Neuronal stem cell (in vitro differentiated cells): ENCODE measurements at regions not wholly inside any gene's neighbourhood (a gene's known extent, or its start where the extent isn't known, plus 50 kb on each side); places are given as distances from the start of the nearest gene placed in this dataset.
"Not testable (repeated sequence)": the region's sequence is repeated elsewhere in the genome, so short reads cannot be mapped to it uniquely, and the experiment has no call there.

Source experiments
- DNase-seq: peaks from one replicate; pipeline ENCODE4 v3.0.0-alpha.2; 2013; ENCODE audit warnings: low spot score
- H2AFZ ChIP-seq: one replicate; pipeline ENCODE4 v1.6.1; 2013; ENCODE audit warnings: mild to moderate bottlenecking, low read length, inconsistent platforms
- H2AK5ac ChIP-seq: 2 replicates; pipeline ENCODE4 v1.6.1; 2013; ENCODE audit warnings: low read depth, mild to moderate bottlenecking, inconsistent platforms, low read length, moderate library complexity, mixed read lengths
- H2BK120ac ChIP-seq: 2 replicates; pipeline ENCODE4 v1.6.1; 2013; ENCODE audit warnings: low read depth, mild to moderate bottlenecking, inconsistent platforms, low read length, moderate library complexity, mixed read lengths
- H2BK12ac ChIP-seq: one replicate; pipeline ENCODE4 v1.6.1; 2013; ENCODE audit warnings: low read length, inconsistent platforms
- H2BK15ac ChIP-seq: 2 replicates; pipeline ENCODE4 v1.6.1; 2013; ENCODE audit warnings: mild to moderate bottlenecking, low read length, inconsistent platforms, mixed read lengths
- H2BK5ac ChIP-seq: one replicate; pipeline ENCODE4 v1.6.1; 2013; ENCODE audit warnings: inconsistent platforms, mild to moderate bottlenecking, low read length, moderate library complexity
- H3K14ac ChIP-seq: one replicate; pipeline ENCODE4 v1.6.1; 2013; ENCODE audit warnings: low read length, inconsistent platforms
- H3K18ac ChIP-seq: 2 replicates; pipeline ENCODE4 v1.6.1; 2013; ENCODE audit warnings: low read length, inconsistent platforms
- H3K23ac ChIP-seq: 2 replicates; pipeline ENCODE4 v1.6.1; 2013; ENCODE audit warnings: low read depth, mild to moderate bottlenecking, mixed read lengths, low read length, inconsistent platforms; ENCODE audit not compliant: poor library complexity
- H3K27ac ChIP-seq: replicated peaks from 3 replicates; pipeline ENCODE4 v1.5.1; 2013; ENCODE audit warnings: low read length, inconsistent platforms
- H3K27me3 ChIP-seq, 3 experiments: 2 replicates each; pipeline ENCODE4 v1.6.1; 2013; ENCODE audit warnings: low read length in 3 of 3, mild to moderate bottlenecking in 2 of 3, inconsistent platforms in 1 of 3, low read depth in 1 of 3, mixed read lengths in 1 of 3, moderate library complexity in 1 of 3; ENCODE audit not compliant: control insufficient read depth in 3 of 3, insufficient read depth in 3 of 3
- H3K36me3 ChIP-seq, 2 donors: replicated peaks in 1 of 2; 2 replicates each; pipeline ENCODE4 v1.6.1; 2013; ENCODE audit warnings: low read length in 2 of 2; ENCODE audit not compliant: control insufficient read depth in 2 of 2, insufficient read depth in 2 of 2
- H3K4ac ChIP-seq: 2 replicates; pipeline ENCODE4 v1.6.1; 2013; ENCODE audit warnings: inconsistent platforms, mild to moderate bottlenecking, low read length, moderate library complexity
- H3K4me1 ChIP-seq, 2 donors: 1 replicate in 1 of 2; 2 replicates in 1 of 2; pipeline ENCODE4 v1.6.1; 2013; ENCODE audit warnings: low read length in 2 of 2, low read depth in 1 of 2; ENCODE audit not compliant: control insufficient read depth in 2 of 2, insufficient read depth in 1 of 2
- H3K4me2 ChIP-seq: one replicate; pipeline ENCODE4 v1.6.1; 2013; ENCODE audit warnings: mild to moderate bottlenecking, low read length, inconsistent platforms; ENCODE audit not compliant: insufficient read depth, poor library complexity, severe bottlenecking
- H3K4me3 ChIP-seq, 2 donors: 2 replicates each; pipeline ENCODE4 v1.5.1; 2013; ENCODE audit warnings: low read length in 2 of 2, mild to moderate bottlenecking in 2 of 2, inconsistent platforms in 1 of 2, moderate library complexity in 1 of 2
- H3K79me1 ChIP-seq: one replicate; pipeline ENCODE4 v1.6.1; 2013; ENCODE audit warnings: low read depth, mild to moderate bottlenecking, inconsistent platforms, low read length, moderate library complexity
- H3K9ac ChIP-seq: one replicate; pipeline ENCODE4 v1.6.1; 2013; ENCODE audit warnings: mild to moderate bottlenecking, low read depth, low read length, inconsistent platforms; ENCODE audit not compliant: poor library complexity
- H3K9me3 ChIP-seq, 2 donors: replicated peaks in 1 of 2; 2 replicates each; pipeline versions ENCODE3 to v1.6.1; 2013; ENCODE audit warnings: low read length in 2 of 2, mild to moderate bottlenecking in 2 of 2, inconsistent platforms in 1 of 2, low read depth in 1 of 2, mixed read lengths in 1 of 2, moderate library complexity in 1 of 2; ENCODE audit not compliant: control insufficient read depth in 2 of 2, insufficient read depth in 1 of 2
- H4K8ac ChIP-seq: one replicate; pipeline ENCODE4 v1.6.1; 2013; ENCODE audit warnings: low read depth, mild to moderate bottlenecking, inconsistent platforms, low read length, moderate library complexity
- H4K91ac ChIP-seq: one replicate; pipeline ENCODE4 v1.6.1; 2013; ENCODE audit warnings: low read length, low read depth, mild to moderate bottlenecking, inconsistent platforms; ENCODE audit not compliant: poor library complexity
- WGBS, 2 donors: extraction: QIAGEN DNeasy Blood & Tissue Kit; methylation state at CpG; one replicate each; pipeline ENCODE4 v1.1.7; 2013; ENCODE audit warnings: missing lambda C conversion rate in 2 of 2, mixed read lengths in 1 of 2; ENCODE audit not compliant: insufficient read length in 2 of 2, insufficient replicate concordance in 1 of 2; ENCODE audit errors: extremely low coverage in 2 of 2; 5-methylcytosine and 5-hydroxymethylcytosine counted together

DNA sequence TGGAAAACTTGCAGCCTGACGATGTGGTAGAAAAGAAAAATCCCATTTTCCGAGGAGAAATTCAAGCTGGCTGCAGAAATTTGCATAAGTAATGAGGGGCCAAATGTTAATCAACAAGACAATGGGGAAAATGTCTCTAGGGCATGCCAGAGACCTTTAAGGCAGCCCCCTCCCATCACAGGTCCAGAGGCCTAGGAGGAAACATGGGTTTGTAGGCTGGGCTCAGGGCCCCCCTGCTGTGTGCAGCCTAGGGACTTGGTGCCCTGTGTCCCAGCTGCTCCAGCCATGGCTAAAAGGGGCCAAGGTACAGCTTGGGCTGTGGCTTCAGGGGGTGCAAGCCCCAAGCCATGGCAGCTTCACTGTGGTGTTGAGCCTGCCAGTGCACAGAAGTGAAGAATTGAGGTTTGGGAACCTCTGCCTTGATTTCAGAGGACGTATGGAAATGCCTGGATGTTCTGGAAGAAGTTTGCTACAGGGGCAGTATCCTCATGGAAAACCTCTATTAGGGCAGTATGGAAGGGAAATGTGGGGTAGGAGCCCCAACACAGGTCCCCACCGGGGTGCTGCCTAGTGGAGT, 75.9 kb upstream of the CADPS start:
- no peak overlapping the region for H4K91ac ChIP-seq

DNA sequence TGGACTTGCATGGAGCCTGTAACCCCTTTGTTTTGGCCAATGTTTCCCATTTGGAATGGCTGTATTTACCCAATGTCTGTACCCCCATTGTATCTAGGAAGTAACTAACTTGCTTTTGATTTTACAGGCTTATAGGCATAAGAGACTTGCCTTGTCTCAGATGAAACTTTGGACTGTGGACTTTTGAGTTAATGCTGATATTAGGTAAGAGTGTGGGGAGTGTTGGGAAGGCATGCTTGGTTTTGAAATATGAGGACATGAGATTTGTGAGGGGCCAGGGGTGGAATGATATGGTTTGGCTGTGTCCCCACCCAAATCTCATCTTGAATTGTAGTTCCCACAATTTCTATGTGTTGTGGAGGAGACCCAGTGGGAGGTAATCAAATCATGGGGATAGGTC, 76.7 kb upstream of the CADPS start:
- H3K4me2 ChIP-seq, H2BK5ac ChIP-seq, H3K36me3 ChIP-seq, H3K9me3 ChIP-seq, DNase-seq, H3K23ac ChIP-seq, H3K4me3 ChIP-seq, H2AK5ac ChIP-seq, H4K8ac ChIP-seq, H3K4ac ChIP-seq, H3K27ac ChIP-seq, H3K14ac ChIP-seq, H2AFZ ChIP-seq, H3K9ac ChIP-seq, H2BK15ac ChIP-seq, H3K4me1 ChIP-seq, H3K79me1 ChIP-seq, H2BK12ac ChIP-seq, H3K27me3 ChIP-seq, H2BK120ac ChIP-seq, H3K18ac ChIP-seq, H4K91ac ChIP-seq: not testable (repeated sequence)

More for the DNA sequence above, 75.9 kb upstream of the CADPS start:
- Histone ChIP-seq H2BK5ac (no peak overlapping the region), H4K8ac (no peak overlapping the region), H3K4me2 (no peak overlapping the region), H2BK15ac (no peak overlapping the region), H3K4ac (no peak overlapping the region), H3K9me3 (no peaks in the 10 kb centered on the region), H3K27me3 (no peaks in the 10 kb centered on the region), H3K79me1 (no peaks in the 10 kb centered on the region), H2BK12ac (no peak overlapping the region), H3K9ac (no peak overlapping the region), H2AFZ (no peak overlapping the region), H3K14ac (no peak overlapping the region), H2AK5ac (no peak overlapping the region), H3K4me3 (no peak overlapping the region), H2BK120ac (no peak overlapping the region), H3K23ac (no peak overlapping the region), H3K18ac (no peak overlapping the region), H3K36me3 (no peaks in the 10 kb centered on the region), H3K27ac (no peak overlapping the region), H3K4me1 (peaks cover 0 to 10% of the 10 kb centered on the region in 2 donors)
- no peak for DNase-seq
- WGBS, 2 donors, result no CpG with 5 or more reads among the region's 4 CpGs

DNA sequence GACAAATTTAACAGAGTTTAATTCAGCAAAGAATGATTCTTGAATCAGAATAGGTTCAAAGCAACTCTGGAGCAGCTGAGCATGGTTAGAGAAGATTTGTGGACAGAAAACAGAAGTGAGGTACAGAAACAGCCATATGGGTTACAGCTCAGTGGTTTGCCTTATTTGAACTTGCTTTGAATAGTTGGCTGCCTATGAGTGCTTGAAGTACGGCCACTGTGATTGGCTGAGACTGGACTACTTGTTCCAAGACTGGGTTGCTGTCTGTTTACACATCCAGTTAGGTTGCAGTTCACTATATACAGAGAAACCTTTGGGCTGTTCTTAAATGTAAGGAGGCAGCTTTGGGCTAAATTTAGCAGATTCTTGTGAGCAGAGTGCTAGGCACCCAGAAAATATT, 79.4 kb upstream of the CADPS start:
- Histone ChIP-seq H3K27me3 (no peaks in the 10 kb centered on the region), H3K4me1 (peaks cover 0 to 10% of the 10 kb centered on the region in 2 donors), H3K4me2 (no peak overlapping the region), H3K36me3 (no peaks in the 10 kb centered on the region), H3K9ac (no peak overlapping the region), H4K8ac (no peak overlapping the region), H3K9me3 (no peaks in the 10 kb centered on the region), H3K79me1 (no peaks in the 10 kb centered on the region), H2BK15ac (no peak overlapping the region), H2AK5ac (no peak overlapping the region), H2BK120ac (no peak overlapping the region), H2AFZ (no peak overlapping the region), H3K14ac (no peak overlapping the region), H2BK12ac (no peak overlapping the region), H3K18ac (no peak overlapping the region), H4K91ac (no peak overlapping the region), H2BK5ac (no peak overlapping the region), H3K27ac (no peak overlapping the region), H3K4ac (no peak overlapping the region), H3K23ac (no peak overlapping the region), H3K4me3 (no peak overlapping the region)
- DNase-seq, result no peak
- no CpG with 5 or more reads among the region's 1 CpG for WGBS, 2 donors

DNA sequence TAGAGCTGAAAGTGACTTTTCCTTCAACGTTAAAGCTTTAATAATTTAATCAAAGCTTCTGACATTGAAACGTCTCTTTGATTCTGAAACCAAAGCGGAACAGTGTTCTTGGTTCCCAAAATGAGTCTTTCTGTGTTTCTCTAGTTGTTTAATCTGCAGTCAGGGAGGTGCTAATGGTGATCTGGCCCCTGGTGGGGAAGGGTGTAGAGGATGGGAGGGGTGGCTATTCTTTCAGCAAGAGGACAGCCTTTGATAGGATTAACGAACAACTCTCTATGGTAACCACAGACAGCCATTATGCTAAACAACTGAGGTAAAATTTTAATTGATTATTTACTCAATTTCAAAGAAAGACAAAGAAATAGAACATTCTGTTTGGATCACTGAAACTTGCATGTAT, 79.9 kb upstream of the CADPS start:
- no peak overlapping the region for H3K4me3 ChIP-seq
- H3K9me3 ChIP-seq, result no peaks in the 10 kb centered on the region
- H2BK12ac ChIP-seq, result no peak overlapping the region
- no peak overlapping the region for H2BK5ac ChIP-seq
- H3K23ac ChIP-seq, result no peak overlapping the region
- H2AK5ac ChIP-seq, result no peak overlapping the region
- no peak overlapping the region for H3K14ac ChIP-seq
- no peak overlapping the region for H2BK15ac ChIP-seq
- no peak overlapping the region for H3K27ac ChIP-seq
- WGBS, 2 donors, result no CpG with 5 or more reads among the region's 4 CpGs
- H3K36me3 ChIP-seq, result no peaks in the 10 kb centered on the region
- no peak overlapping the region for H3K18ac ChIP-seq
- no peaks in the 10 kb centered on the region for H3K27me3 ChIP-seq
- H3K4me1 ChIP-seq, result peaks cover 0 to 10% of the 10 kb centered on the region in 2 donors
- H3K4ac ChIP-seq, result no peak overlapping the region
- DNase-seq, result peak; percentile 18
- no peak overlapping the region for H2BK120ac ChIP-seq
- no peaks in the 10 kb centered on the region for H3K79me1 ChIP-seq
- no peak overlapping the region for H3K9ac ChIP-seq
- no peak overlapping the region for H3K4me2 ChIP-seq
- no peak overlapping the region for H4K91ac ChIP-seq
- H2AFZ ChIP-seq, result no peak overlapping the region
- no peak overlapping the region for H4K8ac ChIP-seq
